Mesothelial cell of epicardium (in vitro differentiated cells): ENCODE measurements at regions not wholly inside any gene's neighbourhood (a gene's known extent, or its start where the extent isn't known, plus 50 kb on each side); places are given as distances from the start of the nearest gene placed in this dataset.
"Not testable (repeated sequence)": the region's sequence is repeated elsewhere in the genome, so short reads cannot be mapped to it uniquely, and the experiment has no call there.

Source experiments
- DNase-seq, 2 experiments: peaks; one replicate each; pipeline ENCODE4 v3.0.0; 2021; ENCODE audit warnings: low spot score in 2 of 2; ENCODE audit not compliant: unreplicated experiment in 2 of 2
- H3K27ac Mint-ChIP-seq: 2 replicates; pipeline ENCODE4 v1.8.0; 2021; ENCODE audit warnings: mixed read lengths
- H3K27me3 Mint-ChIP-seq: 2 replicates; pipeline ENCODE4 v1.8.0; 2021; ENCODE audit warnings: low read depth, mixed read lengths
- H3K36me3 Mint-ChIP-seq: 2 replicates; pipeline ENCODE4 v1.8.0; 2021; ENCODE audit warnings: mixed read lengths
- H3K4me1 Mint-ChIP-seq: 2 replicates; pipeline ENCODE4 v1.8.0; 2021; ENCODE audit warnings: mixed read lengths
- H3K4me3 Mint-ChIP-seq: 2 replicates; pipeline ENCODE4 v1.8.0; 2021; ENCODE audit warnings: mild to moderate bottlenecking, moderate library complexity, mixed read lengths
- H3K9me3 Mint-ChIP-seq: 2 replicates; pipeline ENCODE4 v1.8.0; 2021; ENCODE audit warnings: mixed read lengths
- TF ChIP-seq, protein P1 (sequence below): fragments of 200-600 bp; sonication (generic); IDR thresholded peaks from one replicate; pipeline ENCODE4 v1.5.0; 2021; ENCODE audit warnings: antibody characterized with exemption; ENCODE audit not compliant: unreplicated experiment

DNA sequence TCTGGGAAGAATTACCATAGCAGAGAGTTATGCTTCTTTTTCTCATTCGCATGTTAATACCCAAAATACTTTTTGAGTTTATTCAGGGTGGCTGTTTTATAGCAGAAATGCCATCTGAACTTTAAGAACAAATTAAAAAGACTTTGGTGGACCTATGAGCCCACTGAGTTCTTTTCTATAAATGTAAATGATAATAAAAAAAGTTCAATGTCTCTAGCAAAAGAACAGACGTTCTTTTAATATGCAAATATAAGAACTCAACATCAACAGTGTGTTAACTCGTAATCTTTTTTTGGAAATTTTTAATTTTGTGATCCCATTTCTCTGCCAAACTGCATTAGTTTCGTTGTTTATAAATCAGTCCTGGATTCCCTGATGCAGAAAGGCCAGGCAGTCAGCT, 1283.0 kb upstream of the NUDT12 start:
- Mint-ChIP-seq H3K4me3 (no peak overlapping the region), H3K4me1 (peaks cover 5% of the 10 kb centered on the region), H3K36me3 (peaks cover 6% of the 10 kb centered on the region), H3K27ac (no peak overlapping the region), H3K27me3 (no peaks in the 10 kb centered on the region), H3K9me3 (peaks cover 9% of the 10 kb centered on the region)
- TF ChIP-seq, protein P1, sequence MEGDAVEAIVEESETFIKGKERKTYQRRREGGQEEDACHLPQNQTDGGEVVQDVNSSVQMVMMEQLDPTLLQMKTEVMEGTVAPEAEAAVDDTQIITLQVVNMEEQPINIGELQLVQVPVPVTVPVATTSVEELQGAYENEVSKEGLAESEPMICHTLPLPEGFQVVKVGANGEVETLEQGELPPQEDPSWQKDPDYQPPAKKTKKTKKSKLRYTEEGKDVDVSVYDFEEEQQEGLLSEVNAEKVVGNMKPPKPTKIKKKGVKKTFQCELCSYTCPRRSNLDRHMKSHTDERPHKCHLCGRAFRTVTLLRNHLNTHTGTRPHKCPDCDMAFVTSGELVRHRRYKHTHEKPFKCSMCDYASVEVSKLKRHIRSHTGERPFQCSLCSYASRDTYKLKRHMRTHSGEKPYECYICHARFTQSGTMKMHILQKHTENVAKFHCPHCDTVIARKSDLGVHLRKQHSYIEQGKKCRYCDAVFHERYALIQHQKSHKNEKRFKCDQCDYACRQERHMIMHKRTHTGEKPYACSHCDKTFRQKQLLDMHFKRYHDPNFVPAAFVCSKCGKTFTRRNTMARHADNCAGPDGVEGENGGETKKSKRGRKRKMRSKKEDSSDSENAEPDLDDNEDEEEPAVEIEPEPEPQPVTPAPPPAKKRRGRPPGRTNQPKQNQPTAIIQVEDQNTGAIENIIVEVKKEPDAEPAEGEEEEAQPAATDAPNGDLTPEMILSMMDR: no peak
- no peak for DNase-seq

DNA sequence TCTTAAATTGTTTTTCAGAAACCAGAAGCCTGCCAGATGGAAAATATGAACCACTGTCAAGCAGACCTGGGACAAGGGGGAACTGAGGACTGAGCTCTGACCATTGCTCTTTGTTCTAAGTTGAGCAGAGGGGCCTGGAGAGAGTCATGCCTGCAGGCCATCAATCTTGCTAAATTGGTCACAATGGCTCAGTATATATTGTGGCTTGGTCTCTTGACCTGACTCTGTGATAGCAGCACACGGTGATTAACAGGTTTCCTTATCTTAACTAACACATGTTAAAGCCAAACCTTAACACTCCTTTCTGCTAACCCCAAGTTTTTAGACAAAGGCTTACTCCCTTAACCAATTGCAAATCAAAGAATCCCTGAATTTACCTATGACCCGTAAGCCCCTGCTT, 1281.2 kb upstream of the NUDT12 start:
- Mint-ChIP-seq H3K27ac (no peak overlapping the region), H3K27me3 (no peaks in the 10 kb centered on the region), H3K4me3 (no peak overlapping the region), H3K4me1 (peaks cover 16% of the 10 kb centered on the region), H3K9me3 (no peaks in the 10 kb centered on the region), H3K36me3 (no peaks in the 10 kb centered on the region)
- no peak for DNase-seq
- TF ChIP-seq, protein P1: no peak

DNA sequence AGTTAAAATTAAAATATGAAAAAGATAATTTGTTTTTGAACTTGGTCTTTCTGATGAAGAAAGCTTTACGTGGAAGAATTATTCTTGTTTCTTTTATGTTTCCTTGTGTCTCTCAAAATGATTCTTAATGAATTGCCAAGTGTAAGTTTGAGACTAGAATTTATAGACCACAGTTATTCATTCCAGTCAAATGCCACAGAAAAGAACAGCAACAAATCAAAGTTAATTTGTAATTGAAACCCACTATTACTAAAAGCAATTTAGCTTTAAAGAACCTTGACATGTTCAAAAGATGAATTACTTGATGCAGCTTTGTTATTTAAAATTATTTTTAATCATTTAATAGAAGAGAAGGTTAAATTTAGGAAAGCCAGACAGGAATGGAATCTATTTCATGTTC, 1277.7 kb upstream of the NUDT12 start:
- H3K4me1 Mint-ChIP-seq: peaks cover 15% of the 10 kb centered on the region
- no peaks in the 10 kb centered on the region for H3K27me3 Mint-ChIP-seq
- no peak overlapping the region for H3K27ac Mint-ChIP-seq
- no peak overlapping the region for H3K4me3 Mint-ChIP-seq
- peaks cover 4% of the 10 kb centered on the region for H3K9me3 Mint-ChIP-seq
- DNase-seq: no peak
- TF ChIP-seq, protein P1: no peak
- H3K36me3 Mint-ChIP-seq: no peaks in the 10 kb centered on the region

DNA sequence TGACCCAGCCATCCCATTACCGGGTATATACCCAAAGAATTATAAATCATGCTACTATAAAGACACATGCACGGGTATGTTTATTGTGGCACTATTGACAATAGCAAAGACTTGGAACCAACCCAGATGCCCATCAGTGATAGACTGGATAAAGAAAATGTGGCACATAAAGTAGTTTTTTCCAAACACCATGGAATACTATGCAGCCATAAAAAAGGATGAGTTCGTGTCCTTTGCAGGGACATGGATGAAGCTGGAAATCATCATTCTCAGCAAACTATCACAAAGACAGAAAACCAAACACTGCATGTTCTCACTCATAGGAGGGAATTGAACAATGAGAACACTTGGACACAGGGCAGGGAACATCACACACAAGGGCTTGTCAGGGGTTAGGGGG, 1268.9 kb upstream of the NUDT12 start:
- H3K4me3 Mint-ChIP-seq, H3K27me3 Mint-ChIP-seq, H3K36me3 Mint-ChIP-seq, H3K27ac Mint-ChIP-seq, DNase-seq, H3K4me1 Mint-ChIP-seq: not testable (repeated sequence)
- H3K9me3 Mint-ChIP-seq: peaks cover 19% of the 10 kb centered on the region

DNA sequence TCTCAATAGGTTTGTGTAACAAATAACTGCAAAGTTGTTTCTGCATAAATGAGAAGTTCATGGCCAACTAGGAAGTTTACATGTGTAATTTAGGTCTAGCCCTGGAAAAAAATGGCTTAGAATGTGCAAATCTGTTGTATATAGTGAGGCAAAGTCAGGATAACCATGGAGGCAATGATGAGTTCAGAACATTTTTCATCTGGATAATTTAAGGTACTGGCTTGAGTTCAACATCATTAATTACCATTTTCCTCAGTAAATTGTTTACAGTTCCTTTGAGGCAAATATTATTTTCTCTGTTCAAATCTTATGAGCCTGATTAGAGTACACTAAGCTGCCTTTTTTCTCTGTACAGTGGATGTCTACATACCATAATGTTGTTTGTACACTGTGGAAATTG, 1259.0 kb upstream of the NUDT12 start:
- TF ChIP-seq, protein P1: no peak
- no peaks in the 10 kb centered on the region for H3K4me1 Mint-ChIP-seq
- no peaks in the 10 kb centered on the region for H3K27me3 Mint-ChIP-seq
- no peaks in the 10 kb centered on the region for H3K9me3 Mint-ChIP-seq
- no peaks in the 10 kb centered on the region for H3K36me3 Mint-ChIP-seq
- H3K4me3 Mint-ChIP-seq: no peak overlapping the region
- DNase-seq: no peak
- no peak overlapping the region for H3K27ac Mint-ChIP-seq

DNA sequence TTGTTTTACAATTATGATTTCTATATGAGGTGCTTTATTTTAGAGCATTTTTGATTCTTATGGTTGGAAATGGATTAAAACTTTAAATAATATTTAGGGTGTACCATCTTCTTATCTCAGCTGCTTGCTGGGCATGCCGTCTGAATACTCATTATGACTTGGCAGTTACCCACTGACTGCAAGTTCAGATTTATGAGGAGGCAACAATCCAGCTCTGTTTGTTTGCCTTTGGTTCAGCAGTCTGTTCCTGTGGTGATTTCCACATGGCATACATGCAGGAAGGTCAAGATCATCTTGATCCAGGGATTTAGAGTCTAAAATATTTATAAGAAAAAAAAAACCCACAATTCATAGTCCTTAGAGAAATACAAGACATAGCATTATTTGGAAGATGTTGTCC, 1254.5 kb upstream of the NUDT12 start:
- Mint-ChIP-seq H3K36me3 (no peaks in the 10 kb centered on the region), H3K27me3 (no peaks in the 10 kb centered on the region), H3K4me1 (no peaks in the 10 kb centered on the region), H3K27ac (no peak overlapping the region), H3K4me3 (no peak overlapping the region), H3K9me3 (no peaks in the 10 kb centered on the region)
- TF ChIP-seq, protein P1: no peak
- DNase-seq: no peak
